OCI-LY7 (cell line): ENCODE measurements at regions not wholly inside any gene's neighbourhood (a gene's known extent, or its start where the extent isn't known, plus 50 kb on each side); places are given as distances from the start of the nearest gene placed in this dataset.

Source experiments
- CTCF ChIP-seq: fragments of 200-600 bp; sonication (generic); conservative IDR thresholded peaks from 2 replicates; pipeline ENCODE4 v1.5.1; 2014; ENCODE audit warnings: mild to moderate bottlenecking, antibody characterized with exemption, low read length, moderate library complexity, mixed read lengths
- EZH2phosphoT487 ChIP-seq: fragments of 200-600 bp; sonication (generic); IDR thresholded peaks from 2 replicates; pipeline ENCODE4 v1.6.1; 2018; ENCODE audit warnings: low read depth, borderline replicate concordance, mild to moderate bottlenecking, mixed run types, antibody characterized with exemption, low read length, moderate library complexity, mixed read lengths

GRCh38 chr2:145033438-145033837 lies 513.5 kb upstream of the ZEB2 start:
- TF ChIP-seq CTCF (no peak), EZH2phosphoT487 (no peak)
